ENCODE measurements at regions not wholly inside any gene's neighbourhood (a gene's known extent, or its start where the extent isn't known, plus 50 kb on each side); places are given as distances from the start of the nearest gene placed in this dataset.
"Not testable (repeated sequence)": the region's sequence is repeated elsewhere in the genome, so short reads cannot be mapped to it uniquely, and the experiment has no call there.

DNA sequence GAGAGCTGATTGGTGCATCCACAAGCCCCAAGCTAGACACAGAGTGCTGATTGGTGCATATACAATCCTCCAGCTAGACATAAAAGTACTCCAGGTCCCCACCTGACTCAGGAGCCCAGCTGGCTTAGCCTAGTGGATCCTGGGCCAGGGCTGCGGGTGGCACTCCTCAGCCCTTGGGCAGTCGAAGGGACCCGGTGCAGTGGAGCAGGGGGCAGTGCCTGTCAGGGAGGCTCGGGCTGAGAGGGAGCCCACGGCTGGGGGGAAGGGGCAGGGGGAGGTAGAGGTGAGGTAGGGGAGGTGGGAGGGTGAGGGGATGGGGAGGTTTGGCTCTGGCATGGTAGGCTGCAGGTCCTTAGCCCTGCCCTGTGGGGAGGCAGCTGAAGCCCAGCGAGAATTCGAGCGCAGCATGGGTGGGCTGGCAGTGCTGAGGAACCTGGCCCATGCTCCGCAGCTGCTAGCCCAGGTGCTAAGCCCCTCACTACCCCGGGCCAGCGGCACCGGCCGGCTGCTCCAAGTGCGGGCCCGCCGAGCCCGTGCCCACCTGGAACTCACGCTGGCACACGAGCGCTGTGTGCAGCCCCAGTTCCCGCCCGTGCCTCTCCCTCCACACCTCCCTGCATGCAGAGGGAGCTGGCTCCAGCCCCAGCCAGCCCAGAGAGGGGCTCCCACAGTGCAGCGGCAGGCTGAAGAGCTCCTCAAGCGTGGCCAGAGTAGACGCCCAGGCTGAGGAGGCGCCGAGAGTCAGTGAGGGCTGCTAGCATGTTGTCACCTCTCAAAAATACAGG lies 742.8 kb downstream of the FAM181B start:
- DNase-seq (ENCODE audit: low read depth in 2 of 3, low spot score in 2 of 3) = no peak

DNA sequence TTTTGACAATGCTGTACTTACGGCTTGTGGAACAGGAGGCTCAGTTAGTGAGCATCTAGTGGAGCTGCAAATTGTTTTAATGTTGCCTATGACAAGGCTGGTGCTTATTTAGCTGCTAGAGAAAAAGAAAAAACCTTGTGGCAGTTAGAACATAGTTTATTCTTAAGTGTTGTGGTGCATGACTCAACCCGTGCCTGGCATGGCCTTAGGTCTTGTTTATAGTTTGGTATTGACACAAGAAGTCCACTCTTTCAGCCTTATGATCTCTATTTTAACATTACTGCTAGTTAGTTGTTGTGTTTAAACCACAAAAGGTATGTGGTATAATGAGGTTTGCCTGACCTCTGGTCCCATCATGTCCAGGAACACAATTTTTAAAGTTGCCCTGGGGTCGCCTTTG lies 744.6 kb downstream of the FAM181B start:
- no peak for DNase-seq (ENCODE audit: low read depth in 2 of 3, low spot score in 2 of 3)

DNA sequence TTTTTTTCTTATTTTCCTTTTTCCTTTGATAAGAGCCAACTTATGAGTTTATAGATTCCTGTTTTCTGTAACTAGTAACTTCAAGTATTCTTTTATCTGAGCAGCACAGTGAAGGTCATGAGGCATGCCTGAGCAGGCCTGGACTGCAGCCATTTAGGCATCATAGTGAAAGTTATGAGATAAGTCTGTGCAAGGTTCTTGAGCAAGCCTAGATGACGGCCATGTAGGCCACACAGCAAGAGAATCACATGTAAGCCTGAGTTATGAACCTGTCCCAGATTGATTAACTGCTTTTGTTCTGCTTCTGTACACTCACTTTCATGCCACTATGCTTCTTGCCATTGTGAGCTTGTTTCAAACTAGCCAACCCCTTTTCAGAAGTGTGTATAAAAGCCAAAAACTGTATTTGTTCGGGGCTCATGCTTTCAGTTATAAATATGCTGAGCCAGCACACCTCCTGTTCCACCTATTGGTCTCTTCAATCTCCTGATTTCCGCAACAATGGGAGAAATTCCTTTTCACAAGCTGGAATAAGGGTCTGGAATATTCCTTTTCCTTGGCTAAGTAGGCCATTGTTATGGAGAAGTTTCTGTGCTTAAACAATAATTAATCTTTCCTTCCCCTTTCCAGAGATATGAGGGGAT lies 745.7 kb downstream of the FAM181B start:
- no peak for DNase-seq (ENCODE audit: low read depth in 2 of 3, low spot score in 2 of 3)

DNA sequence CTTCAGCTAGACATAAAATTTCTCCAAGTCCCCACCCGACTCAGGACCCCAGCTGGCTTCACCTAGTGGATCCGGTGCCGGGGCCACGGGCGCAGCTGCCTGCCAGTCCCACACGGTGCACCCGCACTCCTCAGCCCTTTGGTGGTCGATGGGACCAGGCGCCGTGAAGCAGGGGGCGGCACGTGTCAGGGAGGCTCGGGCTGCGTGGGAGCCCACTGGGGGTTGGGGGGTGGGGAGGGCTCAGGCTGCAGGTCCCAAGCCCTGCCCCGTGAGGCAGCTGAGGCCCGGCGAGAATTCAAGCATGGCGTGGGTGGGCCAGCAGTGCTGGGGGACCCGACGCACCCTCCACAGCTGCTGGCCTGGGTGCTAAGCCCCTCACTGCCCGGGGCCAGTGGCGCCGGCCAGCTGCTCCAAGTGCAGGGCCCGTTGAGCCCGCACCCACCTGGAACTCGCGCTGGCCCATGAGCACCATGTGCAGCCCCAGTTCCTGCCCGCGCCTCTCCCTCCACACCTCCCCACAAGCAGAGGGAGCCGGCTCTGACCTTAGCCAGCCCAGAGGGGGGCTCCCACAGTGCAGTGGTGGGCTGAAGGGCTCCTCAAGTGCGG lies 747.0 kb downstream of the FAM181B start:
- no peak for DNase-seq (ENCODE audit: low read depth in 2 of 3, low spot score in 2 of 3)

DNA sequence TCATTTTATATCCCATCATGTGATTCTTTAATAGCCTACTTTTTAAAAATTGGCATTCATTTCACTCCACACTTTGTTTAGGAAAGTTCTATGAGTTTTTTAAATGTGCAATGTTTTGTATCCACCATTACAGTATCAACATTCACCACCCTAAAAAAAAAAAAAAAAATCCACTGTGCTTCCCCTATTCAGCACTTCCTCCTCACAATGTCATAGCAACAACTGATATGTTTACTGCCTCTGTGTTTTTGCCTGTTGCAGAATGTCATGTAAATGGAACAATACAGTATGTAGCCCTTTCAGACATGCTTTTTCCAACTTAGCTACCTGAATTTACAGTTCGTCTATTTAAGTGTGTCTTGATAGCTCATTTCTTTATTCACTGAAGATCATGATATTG lies 754.2 kb downstream of the FAM181B start:
- DNase-seq (ENCODE audit: low read depth in 2 of 3, low spot score in 2 of 3) = no peak

DNA sequence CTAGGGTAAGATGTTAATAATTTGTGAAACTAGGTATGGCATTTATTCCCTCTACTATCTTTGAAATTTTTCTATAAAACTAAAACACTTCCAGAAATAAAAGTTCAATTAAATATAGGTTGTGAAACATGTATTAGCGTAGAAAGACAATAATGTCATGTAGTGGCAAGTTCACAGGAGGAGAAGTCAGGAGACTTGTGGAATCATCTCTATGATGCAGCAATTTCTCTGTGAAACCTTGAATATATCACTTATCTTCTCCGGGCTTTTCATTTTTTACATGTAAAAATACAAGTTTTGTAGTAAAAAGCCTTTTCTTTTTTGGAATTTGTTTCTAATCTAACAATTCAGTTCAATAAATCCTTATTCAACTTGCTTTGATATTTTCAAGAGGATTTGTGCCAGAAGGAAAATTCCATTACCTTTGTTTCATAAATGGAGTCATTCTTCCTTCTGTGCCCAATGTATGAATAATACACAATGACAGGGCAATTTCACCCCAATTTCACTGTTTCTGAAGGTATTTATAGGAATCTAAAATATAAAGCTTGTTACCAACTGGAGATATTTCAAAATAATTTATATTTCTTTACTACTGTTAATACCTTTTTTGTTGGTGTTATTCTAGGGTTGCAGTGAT lies 758.3 kb downstream of the FAM181B start:
- no peak for DNase-seq (ENCODE audit: low read depth in 2 of 3, low spot score in 2 of 3)

DNA sequence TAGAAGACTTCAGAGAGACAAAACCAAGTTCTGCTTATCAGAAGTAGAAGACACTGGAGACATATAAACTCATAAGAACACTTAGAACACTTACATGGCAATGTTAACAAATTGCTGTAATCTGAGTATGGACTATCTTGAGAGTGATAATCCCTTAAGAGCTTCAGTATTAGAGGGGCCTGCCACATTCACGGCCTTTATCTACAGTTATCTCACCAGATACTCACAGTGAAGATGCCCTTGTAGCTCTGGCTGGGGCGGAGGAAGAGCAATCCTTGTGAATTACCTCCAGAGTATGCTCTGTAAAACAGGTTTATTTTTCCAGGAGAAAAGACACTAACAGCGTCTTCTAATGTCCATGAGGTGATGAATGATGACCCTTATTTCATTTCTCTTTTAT lies 762.8 kb downstream of the FAM181B start:
- no peak for DNase-seq (ENCODE audit: low read depth in 2 of 3, low spot score in 2 of 3)

DNA sequence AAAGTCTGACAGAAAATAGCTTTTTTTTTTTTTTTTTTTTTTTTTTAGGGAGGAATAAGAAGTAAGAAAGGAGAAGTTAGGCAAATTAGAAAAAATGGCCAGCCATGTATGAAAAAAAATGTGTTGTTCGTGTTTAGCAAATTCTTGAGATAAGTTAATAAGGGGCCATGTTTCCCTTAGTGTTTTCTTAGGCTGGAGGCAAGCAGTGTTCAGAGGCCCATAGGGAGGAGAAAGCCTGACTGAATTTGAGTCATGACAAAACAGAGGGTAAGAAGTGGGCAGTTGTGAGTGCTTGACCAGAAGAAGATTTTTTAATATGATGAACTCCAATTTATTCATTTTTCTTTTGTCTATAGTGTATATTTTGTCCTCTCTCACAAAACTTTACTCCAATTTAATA lies 766.4 kb downstream of the FAM181B start:
- no peak for DNase-seq (ENCODE audit: low read depth in 2 of 3, low spot score in 2 of 3)

DNA sequence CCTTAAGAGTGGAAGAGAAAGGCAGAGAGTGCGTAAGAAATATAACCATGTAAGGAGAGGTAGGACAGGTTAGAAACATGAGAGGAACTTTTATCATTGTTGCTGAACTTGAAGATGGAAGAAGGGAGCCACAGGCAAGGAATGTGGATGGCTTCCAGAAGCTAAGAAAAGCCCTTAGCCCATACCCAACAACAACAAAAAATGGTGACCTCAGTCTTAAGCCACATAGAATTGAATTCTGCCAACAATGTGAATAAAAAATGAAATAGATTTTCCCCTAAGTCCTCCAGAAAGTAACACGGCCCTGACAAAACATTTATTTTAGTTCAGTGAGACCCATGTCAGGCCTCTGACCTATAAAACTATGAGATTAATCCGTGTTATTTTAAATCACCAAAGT lies 767.3 kb downstream of the FAM181B start:
- no peak for DNase-seq (ENCODE audit: low read depth in 2 of 3, low spot score in 2 of 3)

DNA sequence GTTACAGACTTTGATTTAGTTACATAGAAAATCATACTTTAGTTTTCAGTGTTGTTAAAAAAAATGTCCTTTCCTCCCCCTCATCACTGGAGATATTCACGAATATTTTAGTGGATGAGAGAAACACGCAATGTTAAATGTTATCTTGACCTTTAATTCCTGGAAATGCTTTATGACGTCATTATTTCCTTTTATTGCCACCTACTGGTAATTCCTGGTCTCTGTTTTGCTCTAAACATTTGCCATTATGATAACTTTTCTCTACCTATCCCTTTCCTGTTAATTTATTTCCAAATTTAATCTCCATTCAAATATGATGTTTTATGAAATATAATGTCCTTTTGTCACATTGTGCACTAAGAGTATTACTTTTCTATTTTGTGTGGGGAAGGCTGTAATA lies 770.6 kb downstream of the FAM181B start:
- DNase-seq (ENCODE audit: low read depth in 2 of 3, low spot score in 2 of 3) = no peak

DNA sequence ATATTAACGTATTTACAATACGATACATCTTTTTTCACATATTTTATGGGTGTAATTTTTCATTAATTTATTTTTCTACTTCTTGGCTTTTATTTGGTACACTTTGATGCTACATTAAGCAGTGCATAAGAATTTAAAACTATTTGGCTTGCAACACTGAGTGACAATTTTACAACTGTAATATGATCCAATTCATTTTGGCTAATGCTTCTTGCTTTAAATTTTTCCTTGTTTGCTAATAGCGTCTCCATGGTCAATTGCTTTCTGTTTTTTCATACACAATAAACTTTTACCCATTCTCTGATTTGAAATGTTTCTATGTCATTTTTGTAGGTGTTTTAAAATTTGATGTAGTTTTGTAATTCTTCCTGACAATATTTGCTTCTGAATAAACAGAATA lies 773.2 kb downstream of the FAM181B start:
- DNase-seq (ENCODE audit: low read depth in 2 of 3, low spot score in 2 of 3) = no peak

DNA sequence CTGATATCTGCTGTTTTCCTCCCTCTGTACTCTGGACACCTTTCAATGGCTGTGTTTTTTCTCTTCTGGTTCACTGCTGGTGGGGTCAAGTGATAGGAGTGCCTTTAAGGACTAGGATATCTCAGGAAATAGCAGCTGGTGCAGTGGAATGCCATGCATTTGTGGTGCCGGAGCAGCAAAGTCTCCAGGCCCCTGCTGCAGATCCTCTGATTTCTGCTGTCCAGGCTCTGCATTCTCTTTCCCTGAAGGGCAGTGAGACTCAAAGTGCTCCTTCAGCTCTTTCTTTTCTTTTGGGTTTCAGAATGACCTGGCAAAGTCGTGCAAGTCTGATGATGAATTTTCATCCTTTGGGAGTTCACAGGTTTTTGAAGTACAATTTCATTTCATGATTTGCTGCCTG lies 774.3 kb downstream of the FAM181B start:
- no peak for DNase-seq (ENCODE audit: low read depth in 2 of 3, low spot score in 2 of 3)

DNA sequence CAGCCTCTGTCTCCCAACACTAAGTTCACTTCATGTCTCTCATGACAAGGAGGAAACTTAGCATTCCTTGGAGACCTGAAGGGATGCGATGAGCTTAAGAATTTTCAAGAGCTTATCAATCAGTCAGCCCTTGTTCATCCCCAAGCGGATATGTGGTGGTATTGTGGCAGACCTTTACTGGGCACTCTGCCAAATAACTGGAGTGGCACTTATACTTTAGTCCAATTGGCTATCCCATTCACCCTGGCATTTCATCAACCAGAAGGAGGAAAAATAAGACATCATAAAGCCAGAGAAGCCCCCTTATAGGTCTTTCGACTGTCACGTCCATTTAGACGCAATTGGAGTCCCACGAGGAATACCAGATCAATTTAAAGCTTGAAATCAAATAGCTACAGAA lies 779.4 kb downstream of the FAM181B start:
- not testable (repeated sequence) for DNase-seq (ENCODE audit: low read depth in 2 of 3, low spot score in 2 of 3)

DNA sequence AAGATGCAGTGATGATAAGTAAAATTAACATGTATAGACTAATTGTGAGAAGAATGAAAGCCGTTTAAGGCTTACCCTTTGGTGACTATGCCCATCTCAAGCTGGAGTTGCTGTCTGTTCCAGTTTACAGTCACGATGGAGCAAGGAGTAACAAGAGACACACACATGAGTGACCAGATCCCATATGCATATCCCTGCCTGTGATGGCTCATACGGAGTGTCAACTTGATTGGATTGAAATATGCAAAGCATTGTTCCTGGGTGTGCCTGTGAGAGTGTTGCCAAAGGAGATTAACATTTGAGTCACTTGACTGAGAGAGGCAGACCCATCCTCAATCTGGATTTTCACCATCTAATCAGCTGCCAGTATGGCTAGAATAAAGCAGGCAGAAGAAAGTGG lies 786.8 kb downstream of the FAM181B start:
- DNase-seq (ENCODE audit: low read depth in 2 of 3, low spot score in 2 of 3) = no peak

DNA sequence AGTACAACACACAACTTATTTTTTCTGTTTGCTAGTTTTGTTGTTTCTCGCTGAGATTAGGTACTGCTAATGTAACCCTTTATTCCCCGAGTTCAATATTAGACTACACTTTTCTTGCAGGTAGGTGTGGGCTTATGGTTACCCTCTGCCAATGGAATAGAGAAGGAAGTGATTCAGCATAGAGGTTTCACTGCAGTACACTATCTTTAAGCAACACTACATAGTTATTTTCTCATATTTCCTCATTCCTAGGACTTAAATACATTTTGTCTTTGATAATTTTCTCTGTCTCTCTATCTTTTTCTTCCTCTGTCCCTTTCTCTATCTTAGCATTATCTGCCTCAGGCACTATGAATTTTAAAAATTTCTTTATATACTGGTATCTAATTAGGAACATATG lies 791.0 kb downstream of the FAM181B start:
- no peak for DNase-seq (ENCODE audit: low read depth in 2 of 3, low spot score in 2 of 3)

DNA sequence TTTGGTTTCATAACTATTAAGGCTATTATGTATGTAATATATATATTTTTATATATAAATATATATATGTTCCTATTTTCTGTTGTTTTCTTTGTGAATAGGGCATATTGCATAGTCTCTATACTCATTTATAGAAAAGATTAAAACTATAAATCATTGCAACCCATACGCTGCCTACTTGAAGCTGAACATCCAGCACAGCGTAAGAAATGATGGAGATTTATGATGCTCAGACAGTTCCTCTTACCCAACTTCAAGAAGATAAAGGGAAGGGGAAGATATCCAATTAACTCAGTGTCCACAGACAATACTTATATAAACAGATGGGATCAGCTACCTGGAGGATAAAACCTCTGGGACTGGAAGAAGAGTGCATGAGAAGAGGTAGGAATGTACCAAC lies 791.7 kb downstream of the FAM181B start:
- no peak for DNase-seq (ENCODE audit: low read depth in 2 of 3, low spot score in 2 of 3)

DNA sequence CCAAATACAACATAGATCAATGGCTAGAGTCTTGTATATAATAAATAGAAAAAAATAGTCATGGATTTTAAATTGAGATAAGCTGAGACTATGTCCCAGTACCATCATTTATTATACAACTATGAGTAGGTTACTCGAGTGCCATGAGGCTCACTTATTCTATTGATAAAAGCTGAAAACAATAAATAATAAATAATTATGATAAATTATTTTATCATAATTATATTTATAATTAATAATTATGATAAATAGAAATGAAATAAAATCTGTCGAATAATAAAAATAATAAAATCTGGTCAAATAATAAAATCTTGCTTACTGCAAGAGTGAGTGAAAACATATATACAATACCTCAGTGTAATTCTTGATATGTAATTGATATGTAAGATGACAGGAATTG lies 801.4 kb downstream of the FAM181B start:
- no peak for DNase-seq (ENCODE audit: low read depth in 2 of 3, low spot score in 2 of 3)

DNA sequence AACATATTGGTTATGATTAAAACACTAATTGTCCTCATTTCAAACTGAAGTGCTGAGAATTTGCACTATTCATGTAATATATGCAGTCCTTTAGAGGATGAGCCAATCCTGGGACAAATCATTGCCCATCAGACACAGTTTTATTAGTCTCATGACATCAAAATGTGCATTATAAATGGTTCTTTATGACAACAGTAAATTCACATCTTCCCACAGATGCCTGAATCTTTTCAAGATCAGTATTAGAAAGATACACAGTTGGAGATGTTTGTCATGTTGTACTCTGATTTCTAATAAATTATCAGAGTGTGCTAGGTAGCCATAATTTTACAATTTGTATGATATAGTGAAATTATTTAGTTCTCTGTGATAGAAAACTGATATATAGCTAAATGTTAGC lies 813.5 kb downstream of the FAM181B start:
- no peak for DNase-seq (ENCODE audit: low read depth in 2 of 3, low spot score in 2 of 3)

DNA sequence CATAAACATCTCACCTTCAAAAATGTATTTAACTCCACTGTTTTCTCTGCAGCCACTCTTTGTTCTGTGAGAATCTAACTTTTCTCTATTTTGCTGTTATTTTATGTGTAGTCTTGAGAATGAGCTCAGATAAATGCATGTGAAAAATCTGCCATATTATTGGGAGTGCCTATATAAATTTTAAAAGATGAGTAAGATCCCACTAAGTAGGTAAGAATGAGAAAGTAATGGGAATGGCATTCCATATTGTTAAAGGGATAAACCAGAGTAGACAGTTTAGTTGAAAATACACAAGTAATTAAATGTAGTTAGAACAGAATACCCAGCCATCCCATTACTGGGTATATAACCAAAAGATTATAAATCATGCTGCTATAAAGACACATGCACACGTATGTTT lies 817.2 kb downstream of the FAM181B start:
- no peak for DNase-seq (ENCODE audit: low read depth in 2 of 3, low spot score in 2 of 3)

DNA sequence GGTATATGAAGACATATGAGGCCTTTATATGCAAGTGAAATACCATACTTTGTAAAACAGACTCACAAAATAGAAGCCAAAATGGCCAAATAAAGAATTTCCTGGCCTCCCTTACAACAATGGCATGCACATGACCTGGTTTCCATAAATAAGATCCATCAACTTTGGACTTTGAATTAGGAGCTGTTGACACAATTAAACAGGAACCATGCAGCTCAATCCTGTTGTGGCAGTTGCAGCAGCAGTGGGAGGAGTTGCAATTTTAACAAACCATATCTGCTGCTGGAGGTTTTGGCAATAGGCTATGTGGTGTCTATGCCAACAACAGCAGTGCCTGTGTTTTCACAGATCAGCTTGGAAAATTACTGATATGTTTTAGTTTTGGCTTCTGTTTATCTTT lies 818.6 kb downstream of the FAM181B start:
- DNase-seq (ENCODE audit: low read depth in 2 of 3, low spot score in 2 of 3) = no peak

DNA sequence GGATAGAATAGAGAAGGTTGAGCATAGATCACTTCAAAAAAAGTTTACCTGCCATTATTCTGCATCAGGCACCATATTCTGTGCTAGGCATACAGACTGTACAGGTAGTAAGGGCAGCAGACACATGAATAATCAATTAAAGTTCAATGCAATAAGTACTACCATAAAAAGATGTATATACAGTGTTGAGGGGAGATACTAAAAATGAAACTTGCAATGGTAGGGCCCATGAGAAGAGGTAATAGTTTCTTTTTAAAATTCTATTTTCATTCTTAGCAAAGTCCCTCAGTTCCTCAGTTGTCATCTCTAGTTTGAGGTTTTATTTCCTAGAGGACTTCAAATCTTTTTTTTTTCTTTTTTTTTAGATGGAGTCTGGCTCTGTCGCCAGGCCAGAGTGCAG lies 819.9 kb downstream of the FAM181B start:
- DNase-seq (ENCODE audit: low read depth in 2 of 3, low spot score in 2 of 3) = no peak

DNA sequence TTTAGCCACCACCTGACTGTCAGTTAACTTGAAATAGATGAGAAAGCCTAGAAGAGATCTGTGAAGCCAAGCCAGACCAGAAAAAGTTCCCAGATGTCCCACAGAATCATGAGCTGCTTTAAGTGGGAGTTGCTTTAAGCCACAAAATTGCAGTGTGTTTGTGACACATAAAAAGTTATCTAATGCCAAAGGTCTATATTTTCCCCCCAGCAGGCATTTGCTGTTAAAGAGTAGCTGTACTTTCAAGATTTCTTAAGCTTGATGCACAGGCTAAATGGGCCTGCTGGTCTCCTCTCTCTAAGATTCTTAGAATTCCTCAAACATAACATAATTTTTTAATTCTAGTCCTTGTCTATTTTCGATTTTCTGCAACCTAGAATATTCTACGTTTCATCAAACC lies 825.7 kb downstream of the FAM181B start:
- DNase-seq (ENCODE audit: low read depth in 2 of 3, low spot score in 2 of 3) = no peak

All from activated CD8-positive, alpha-beta memory T cell treated with anti-CD3 and anti-CD28 coated beads for 48 hours (primary cell).